UCSD-AML1 (cell line): ENCODE measurements at regions not wholly inside any gene's neighbourhood (a gene's known extent, or its start where the extent isn't known, plus 50 kb on each side); places are given as distances from the start of the nearest gene placed in this dataset.

Experiments
- DNase-seq: peaks from one replicate; lab custom pipeline; 2025; ENCODE audit not compliant: unreplicated experiment; lab: John Stamatoyannopoulos, UW

DNA sequence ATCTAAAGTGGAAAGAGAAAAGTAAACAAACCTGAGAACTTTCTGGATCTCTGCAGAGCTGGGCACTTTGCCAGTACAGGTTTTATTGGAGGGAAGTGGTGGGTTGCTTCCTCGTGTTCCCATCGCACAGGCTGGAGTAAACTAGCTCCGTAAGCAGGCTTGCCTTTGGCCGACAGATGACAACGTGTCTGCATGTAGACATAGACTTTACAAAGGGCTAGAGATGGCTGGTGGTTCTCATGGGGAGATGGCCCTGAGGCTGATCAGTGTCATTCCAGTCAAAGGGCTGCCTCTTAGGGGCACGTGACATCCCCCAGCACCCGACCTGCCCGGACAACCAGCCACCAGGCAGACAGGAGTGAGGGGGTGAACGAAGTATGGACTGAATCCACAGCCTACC is 98.8 kb downstream of the YTHDF1 start:
- DNase-seq = no peak

GRCh38 chr20:63116412-63117106 is 99.4 kb downstream of the YTHDF1 start:
- no peak for DNase-seq

DNA sequence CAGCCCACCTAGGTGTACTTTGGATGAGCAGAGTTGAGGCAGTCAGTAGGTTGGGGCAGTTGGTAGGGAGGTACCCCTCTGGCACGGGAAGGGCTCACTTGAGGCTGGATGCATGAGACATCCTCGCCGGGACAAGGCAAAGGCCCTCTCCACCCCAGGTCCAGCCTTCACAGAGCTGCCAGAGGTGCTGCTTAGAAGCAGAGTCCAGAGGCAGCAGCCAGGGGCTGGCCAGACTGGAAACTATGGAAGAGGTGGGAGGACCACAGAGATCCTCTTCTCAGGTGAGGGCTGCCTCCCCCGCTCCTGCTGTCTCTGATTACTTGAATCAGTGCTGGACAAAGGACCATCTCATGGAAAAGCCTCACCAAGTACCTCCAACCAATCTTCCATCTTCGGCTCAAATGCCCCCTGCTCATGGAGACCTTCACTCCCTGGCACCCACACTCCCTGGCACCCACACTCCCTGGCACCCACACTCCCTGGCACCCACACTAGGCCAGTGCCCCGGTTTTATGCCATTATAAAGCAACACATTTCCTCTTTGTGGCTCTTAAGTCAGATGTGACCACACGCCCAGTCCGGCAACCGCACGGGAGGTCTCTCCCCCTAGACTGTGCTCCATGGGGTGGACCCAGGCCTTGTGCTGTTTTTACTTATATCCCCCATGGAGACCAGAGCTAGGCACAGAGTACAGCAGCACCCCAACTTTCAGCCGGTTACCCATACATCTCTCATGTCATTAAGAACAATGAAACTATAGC is 100.1 kb downstream of the YTHDF1 start:
- DNase-seq = no peak

DNA sequence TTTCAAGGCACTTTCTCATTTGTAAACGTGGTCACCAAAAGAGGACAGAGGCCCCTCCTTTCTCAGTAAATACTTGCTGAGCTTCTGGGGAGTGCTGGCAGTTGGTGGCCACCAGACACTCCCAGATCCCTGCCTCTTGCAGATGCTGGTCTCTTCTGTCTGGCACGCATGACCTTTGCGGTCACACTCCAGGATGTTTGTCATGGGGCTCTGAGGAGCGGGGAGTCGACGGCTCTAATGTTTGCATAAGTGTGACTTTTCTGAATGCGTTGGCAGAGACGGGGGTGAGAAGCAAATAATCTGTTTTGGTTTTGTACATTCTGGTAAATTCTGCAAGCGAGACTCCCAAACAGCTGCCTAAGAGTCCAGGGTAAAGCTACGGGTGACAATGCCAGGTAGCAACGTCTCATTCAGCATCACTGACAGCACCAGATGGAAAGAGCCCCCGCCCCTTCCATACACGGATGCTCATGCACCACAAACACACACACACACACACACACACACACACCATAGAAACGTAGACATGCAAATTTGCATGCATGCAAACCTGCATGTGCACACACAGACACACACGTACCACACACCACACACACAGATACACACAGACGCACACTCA is 101.1 kb downstream of the YTHDF1 start:
- DNase-seq = no peak

GRCh38 chr20:63114006-63114692 is 101.8 kb downstream of the YTHDF1 start:
- no peak for DNase-seq

GRCh38 chr20:63112491-63113219 is 103.3 kb downstream of the YTHDF1 start:
- no peak for DNase-seq

DNA sequence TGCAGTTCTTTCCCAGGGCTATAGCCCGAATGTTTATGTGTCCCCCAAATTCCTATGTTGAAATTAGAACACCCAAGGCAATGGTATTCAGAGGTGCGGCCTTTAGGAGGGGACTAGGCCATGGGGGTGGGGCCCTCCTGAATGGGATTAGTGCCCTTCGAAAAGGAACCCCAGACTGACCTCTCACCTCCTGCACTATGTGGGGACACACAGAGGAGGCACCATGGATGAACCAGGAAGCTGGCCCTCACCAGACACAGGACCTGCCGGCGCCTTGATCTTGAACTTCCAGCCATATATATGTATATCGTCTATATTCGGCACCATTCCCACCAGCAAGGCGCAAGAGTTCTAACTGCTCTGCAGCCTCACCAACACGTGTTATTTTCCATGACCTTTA is 101.5 kb upstream of the BHLHE23 start:
- no peak for DNase-seq

GRCh38 chr20:63107449-63108200 is 100.9 kb upstream of the BHLHE23 start:
- DNase-seq = no peak

GRCh38 chr20:63106765-63107448 is 100.1 kb upstream of the BHLHE23 start:
- DNase-seq = no peak

GRCh38 chr20:63106108-63106764 is 99.5 kb upstream of the BHLHE23 start:
- DNase-seq = no peak

DNA sequence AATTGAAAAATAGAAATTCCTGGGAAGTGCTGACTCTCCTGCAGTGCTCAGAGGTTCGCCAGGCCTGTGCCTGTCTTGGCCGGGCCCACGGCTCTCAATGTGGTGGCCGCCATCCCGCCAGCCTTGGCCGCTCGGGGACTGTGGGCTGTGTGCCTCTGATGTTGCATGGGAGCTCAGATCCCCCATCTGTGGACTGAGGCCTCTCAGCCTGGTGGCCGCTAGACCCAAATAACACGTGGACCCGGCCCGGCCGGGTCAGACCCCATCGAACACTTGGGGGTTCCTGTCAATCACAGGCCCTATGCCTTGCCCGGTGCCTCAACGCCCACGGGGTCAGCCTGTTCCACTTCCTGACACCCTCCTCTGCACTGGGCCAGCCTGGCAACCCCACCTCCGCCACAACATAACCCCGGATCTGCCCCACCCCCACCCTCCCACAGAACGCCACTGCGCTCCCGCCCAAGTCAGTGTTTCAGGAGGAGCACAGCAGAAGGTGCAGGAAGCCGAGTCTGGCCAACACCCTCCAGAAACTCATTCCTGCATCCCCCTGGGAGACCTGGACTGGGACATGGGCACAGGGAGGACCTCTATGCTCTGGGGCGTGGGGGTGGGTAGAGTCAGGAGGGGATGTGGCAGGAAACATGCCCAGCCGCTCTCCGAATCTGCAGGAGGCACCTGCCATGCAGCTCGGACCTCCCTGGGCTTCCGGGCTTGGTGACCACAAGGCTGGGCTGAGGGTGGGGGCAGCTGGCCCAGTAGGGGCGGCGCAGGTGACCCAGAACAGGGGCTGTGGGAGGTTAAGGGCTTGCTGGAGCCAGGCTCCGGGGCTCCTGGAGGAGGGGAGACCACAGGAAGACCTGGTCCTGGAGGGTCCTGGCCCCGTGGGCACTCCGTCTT is 98.7 kb upstream of the BHLHE23 start:
- DNase-seq = no peak

GRCh38 chr20:63104312-63105181 is 97.8 kb upstream of the BHLHE23 start:
- no peak for DNase-seq

DNA sequence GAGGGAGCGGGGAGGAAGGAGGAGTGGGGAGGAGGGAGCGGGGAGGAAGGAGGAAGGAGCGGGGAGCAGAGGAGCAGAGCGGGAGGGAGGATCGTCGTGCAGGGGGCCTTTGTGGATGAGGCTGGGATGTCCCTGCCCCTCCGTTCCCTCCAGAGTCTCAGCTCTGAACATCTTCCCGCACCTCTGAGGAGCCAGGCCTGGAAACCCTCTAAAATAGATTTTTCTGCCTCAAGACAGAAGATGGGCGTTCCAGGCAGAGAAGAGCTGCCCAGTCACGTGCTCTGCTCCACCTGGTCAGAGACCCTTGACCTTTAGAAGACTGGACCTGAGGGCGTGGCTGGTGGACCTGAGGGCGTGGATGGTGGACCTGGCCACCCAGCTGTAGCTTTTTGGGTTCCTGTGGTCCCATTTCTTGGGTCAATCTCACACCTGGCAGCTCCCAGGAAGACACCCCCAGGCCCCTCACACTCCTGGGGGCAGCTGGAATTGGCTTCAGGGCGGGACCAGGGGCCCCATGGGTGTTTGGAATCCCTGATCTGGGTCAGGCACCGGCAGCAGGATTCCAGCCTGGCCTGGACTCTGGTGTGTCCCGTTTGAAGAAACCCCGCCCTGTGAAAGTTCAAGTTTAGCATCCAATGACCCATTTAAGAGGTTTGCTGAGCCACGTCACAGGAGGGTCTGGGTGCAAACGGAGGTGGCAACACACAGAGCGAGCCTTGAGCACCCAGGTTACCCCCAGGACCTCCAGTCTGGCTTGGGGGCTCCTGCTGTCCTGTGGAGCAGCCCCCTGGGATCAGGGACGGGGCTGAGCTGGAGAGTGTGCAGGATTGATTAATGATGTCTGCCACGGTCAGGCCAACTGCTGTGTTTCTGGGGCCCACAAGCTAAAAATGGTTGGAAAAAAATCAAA is 96.9 kb upstream of the BHLHE23 start:
- DNase-seq = no peak

DNA sequence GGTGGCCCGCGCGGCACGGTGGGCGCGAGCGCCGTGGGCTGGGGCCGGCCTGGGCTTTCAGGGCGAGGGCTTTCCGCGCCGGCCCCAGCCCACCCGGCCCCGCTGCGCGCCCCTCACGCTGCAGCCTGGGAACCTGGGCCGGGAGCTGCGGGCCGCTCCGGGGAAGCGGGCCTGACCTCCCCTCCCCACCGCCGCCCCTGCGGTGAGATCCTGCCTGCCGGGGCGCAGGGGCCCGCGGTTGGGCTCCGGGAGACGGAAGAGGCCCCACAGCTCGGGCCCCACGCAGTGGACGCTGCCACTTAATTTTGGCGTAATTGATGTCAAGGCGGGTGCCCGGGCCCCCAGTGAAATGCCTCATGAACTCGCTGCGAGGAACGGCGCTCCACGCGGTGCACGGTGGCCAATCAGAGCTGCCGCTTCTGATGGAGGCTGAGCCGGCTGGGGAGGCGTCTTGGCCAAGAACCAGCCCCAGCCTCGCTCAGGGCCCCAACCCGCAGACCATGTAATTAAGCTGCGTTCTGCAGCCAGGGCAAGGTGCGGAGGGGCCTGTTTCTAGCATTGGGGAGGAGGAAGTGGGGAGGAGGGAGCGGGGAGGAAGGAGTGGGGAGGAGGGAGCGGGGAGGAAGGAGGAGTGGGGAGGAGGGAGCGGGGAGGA is 96.1 kb upstream of the BHLHE23 start:
- DNase-seq = no peak
